ENCODE measurements at regions not wholly inside any gene's neighbourhood (a gene's known extent, or its start where the extent isn't known, plus 50 kb on each side); places are given as distances from the start of the nearest gene placed in this dataset.

DNA sequence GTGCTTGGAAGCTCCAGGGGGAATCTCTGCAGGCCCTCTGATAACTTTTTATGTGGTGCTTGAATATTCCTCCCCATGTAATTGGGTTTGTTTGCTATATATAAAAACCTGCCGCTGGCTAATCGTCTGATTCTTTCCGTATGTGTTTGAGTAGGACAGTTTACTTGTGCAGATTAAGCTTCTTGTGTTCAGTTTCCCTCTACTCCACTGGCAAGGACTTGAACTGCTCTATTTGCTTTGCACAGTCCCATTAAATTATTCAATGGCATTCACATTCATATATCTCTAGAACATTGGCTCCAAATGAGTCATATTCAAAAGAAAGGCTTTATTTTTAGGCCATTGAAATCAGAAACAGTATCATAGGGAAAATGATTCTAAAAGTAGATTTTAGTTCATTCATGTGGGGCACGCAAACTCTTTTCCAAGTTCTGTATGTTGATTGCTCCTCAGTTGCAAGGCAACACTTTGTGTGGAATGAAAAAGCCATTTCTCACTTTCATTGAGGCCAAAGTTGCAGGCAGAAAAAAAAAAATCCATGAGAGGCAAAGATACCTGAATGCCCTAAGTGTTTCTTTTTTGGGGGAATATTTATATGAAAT is 1682.3 kb upstream of the PIK3C3 start:
- Histone ChIP-seq H3K4me3 (ENCODE audit: low read depth in 1 of 3, low read length in 3 of 3) (no peak overlapping the region), H3K27me3 (ENCODE audit: control insufficient read depth in 4 of 4, insufficient read depth in 4 of 4, low read length in 3 of 4) (no peaks in the 10 kb centered on the region), H3K9me3 (ENCODE audit: control insufficient read depth in 4 of 4, low read length in 3 of 4) (no peaks in the 10 kb centered on the region), H3K36me3 (ENCODE audit: control insufficient read depth in 4 of 4, insufficient read depth in 3 of 4, low read depth in 1 of 4, low read length in 3 of 4) (no peaks in the 10 kb centered on the region), H3K27ac (ENCODE audit: low read depth in 1 of 2, low read length in 2 of 2) (no peak overlapping the region), H3K4me1 (ENCODE audit: control insufficient read depth in 4 of 4, insufficient read depth in 4 of 4, low read length in 3 of 4) (no peaks in the 10 kb centered on the region), H3K9ac (ENCODE audit: low read depth in 1 of 2, low read length in 2 of 2) (no peak overlapping the region)
- DNase-seq (ENCODE audit: low spot score), result no peak
- WGBS, result 61% methylated on average over 4 of the region's 4 CpGs
- TF ChIP-seq, protein P1, sequence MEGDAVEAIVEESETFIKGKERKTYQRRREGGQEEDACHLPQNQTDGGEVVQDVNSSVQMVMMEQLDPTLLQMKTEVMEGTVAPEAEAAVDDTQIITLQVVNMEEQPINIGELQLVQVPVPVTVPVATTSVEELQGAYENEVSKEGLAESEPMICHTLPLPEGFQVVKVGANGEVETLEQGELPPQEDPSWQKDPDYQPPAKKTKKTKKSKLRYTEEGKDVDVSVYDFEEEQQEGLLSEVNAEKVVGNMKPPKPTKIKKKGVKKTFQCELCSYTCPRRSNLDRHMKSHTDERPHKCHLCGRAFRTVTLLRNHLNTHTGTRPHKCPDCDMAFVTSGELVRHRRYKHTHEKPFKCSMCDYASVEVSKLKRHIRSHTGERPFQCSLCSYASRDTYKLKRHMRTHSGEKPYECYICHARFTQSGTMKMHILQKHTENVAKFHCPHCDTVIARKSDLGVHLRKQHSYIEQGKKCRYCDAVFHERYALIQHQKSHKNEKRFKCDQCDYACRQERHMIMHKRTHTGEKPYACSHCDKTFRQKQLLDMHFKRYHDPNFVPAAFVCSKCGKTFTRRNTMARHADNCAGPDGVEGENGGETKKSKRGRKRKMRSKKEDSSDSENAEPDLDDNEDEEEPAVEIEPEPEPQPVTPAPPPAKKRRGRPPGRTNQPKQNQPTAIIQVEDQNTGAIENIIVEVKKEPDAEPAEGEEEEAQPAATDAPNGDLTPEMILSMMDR (IDR thresholded peaks at IDR 0.05; ENCODE audit: low read depth, low read length, missing input control), result no peak
- no peak for TF ChIP-seq NR2F2 (IDR thresholded peaks at IDR 0.05)
- TF ChIP-seq TAF1 (conservative IDR thresholded peaks at IDR 0.05), result no peak
- no peak for TF ChIP-seq EGR1 (IDR thresholded peaks at IDR 0.05; ENCODE audit: low read depth in 2 of 2)
- TF ChIP-seq FOXA1 (IDR thresholded peaks at IDR 0.05), result no peak
- no peak for TF ChIP-seq JUND (IDR thresholded peaks at IDR 0.05)
- TF ChIP-seq, protein P2, sequence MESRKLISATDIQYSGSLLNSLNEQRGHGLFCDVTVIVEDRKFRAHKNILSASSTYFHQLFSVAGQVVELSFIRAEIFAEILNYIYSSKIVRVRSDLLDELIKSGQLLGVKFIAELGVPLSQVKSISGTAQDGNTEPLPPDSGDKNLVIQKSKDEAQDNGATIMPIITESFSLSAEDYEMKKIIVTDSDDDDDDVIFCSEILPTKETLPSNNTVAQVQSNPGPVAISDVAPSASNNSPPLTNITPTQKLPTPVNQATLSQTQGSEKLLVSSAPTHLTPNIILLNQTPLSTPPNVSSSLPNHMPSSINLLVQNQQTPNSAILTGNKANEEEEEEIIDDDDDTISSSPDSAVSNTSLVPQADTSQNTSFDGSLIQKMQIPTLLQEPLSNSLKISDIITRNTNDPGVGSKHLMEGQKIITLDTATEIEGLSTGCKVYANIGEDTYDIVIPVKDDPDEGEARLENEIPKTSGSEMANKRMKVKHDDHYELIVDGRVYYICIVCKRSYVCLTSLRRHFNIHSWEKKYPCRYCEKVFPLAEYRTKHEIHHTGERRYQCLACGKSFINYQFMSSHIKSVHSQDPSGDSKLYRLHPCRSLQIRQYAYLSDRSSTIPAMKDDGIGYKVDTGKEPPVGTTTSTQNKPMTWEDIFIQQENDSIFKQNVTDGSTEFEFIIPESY (IDR thresholded peaks at IDR 0.05), result no peak
- no peak for TF ChIP-seq YY1 (IDR thresholded peaks at IDR 0.05)
- TF ChIP-seq, protein P3, sequence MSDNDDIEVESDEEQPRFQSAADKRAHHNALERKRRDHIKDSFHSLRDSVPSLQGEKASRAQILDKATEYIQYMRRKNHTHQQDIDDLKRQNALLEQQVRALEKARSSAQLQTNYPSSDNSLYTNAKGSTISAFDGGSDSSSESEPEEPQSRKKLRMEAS (IDR thresholded peaks at IDR 0.05), result no peak
- no peak for TF ChIP-seq RAD21 (IDR thresholded peaks at IDR 0.05)
- no peak for TF ChIP-seq FOXA2 (IDR thresholded peaks at IDR 0.05)
- TF ChIP-seq HNF4G (IDR thresholded peaks at IDR 0.05), result no peak
- TF ChIP-seq, protein P4, sequence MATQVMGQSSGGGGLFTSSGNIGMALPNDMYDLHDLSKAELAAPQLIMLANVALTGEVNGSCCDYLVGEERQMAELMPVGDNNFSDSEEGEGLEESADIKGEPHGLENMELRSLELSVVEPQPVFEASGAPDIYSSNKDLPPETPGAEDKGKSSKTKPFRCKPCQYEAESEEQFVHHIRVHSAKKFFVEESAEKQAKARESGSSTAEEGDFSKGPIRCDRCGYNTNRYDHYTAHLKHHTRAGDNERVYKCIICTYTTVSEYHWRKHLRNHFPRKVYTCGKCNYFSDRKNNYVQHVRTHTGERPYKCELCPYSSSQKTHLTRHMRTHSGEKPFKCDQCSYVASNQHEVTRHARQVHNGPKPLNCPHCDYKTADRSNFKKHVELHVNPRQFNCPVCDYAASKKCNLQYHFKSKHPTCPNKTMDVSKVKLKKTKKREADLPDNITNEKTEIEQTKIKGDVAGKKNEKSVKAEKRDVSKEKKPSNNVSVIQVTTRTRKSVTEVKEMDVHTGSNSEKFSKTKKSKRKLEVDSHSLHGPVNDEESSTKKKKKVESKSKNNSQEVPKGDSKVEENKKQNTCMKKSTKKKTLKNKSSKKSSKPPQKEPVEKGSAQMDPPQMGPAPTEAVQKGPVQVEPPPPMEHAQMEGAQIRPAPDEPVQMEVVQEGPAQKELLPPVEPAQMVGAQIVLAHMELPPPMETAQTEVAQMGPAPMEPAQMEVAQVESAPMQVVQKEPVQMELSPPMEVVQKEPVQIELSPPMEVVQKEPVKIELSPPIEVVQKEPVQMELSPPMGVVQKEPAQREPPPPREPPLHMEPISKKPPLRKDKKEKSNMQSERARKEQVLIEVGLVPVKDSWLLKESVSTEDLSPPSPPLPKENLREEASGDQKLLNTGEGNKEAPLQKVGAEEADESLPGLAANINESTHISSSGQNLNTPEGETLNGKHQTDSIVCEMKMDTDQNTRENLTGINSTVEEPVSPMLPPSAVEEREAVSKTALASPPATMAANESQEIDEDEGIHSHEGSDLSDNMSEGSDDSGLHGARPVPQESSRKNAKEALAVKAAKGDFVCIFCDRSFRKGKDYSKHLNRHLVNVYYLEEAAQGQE (IDR thresholded peaks at IDR 0.05), result no peak

DNA sequence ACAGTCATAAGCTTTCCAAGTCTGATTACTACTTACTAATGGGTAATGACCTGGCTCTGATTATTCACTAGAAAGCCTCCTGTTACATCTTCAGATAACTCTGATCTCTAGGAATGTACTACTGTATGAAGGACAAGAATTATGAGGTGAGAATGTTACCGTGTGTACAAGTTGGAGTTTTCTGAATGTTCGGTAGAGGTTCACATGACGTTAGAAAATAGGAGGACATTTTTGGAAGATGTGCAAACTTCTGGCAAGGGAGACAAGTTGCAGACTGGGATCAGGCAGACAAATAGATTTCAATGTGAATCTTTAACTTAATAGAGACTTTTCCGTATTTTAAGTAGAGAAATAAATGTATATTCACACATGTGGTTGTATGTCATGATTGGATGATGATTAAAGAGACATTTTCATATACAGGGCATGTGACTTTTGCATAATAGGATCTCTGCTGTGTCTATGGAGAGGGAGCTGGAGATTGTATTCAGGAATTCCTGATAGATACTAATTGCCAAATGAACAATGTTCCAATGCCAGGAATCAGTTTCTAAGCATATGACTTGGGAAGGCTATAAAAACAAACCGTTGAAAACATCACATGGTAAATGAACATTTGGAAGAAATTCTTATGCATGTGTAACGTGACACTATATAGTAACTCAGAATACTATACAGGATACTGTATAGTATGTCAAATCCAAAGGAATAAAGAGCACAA is 1695.8 kb upstream of the PIK3C3 start:
- 71% methylated on average over 6 of the region's 6 CpGs for WGBS
- DNase-seq (ENCODE audit: low spot score), result no peak
- TF ChIP-seq NR2F2 (IDR thresholded peaks at IDR 0.05) (no peak), HNF4G (IDR thresholded peaks at IDR 0.05) (no peak), TAF1 (conservative IDR thresholded peaks at IDR 0.05) (no peak), SP1 (IDR thresholded peaks at IDR 0.05) (no peak), FOXA1 (IDR thresholded peaks at IDR 0.05) (no peak), RXRA (IDR thresholded peaks at IDR 0.05) (no peak), YY1 (IDR thresholded peaks at IDR 0.05) (no peak), GABPA (IDR thresholded peaks at IDR 0.05 in 1 of 2, conservative IDR thresholded peaks at IDR 0.05 in 1 of 2) (no peak)
- TF ChIP-seq, protein P3 (IDR thresholded peaks at IDR 0.05), result no peak
- TF ChIP-seq, protein P5, sequence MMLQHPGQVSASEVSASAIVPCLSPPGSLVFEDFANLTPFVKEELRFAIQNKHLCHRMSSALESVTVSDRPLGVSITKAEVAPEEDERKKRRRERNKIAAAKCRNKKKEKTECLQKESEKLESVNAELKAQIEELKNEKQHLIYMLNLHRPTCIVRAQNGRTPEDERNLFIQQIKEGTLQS (IDR thresholded peaks at IDR 0.05), result no peak
- TF ChIP-seq, protein P2 (IDR thresholded peaks at IDR 0.05), result no peak

More for the DNA sequence above, 1695.8 kb upstream of the PIK3C3 start:
- H3K9ac ChIP-seq (ENCODE audit: low read depth in 1 of 2, low read length in 2 of 2), result no peak overlapping the region
- no peaks in the 10 kb centered on the region for H3K36me3 ChIP-seq (ENCODE audit: control insufficient read depth in 4 of 4, insufficient read depth in 3 of 4, low read depth in 1 of 4, low read length in 3 of 4)
- H3K27ac ChIP-seq (ENCODE audit: low read depth in 1 of 2, low read length in 2 of 2), result no peak overlapping the region
- no peaks in the 10 kb centered on the region for H3K27me3 ChIP-seq (ENCODE audit: control insufficient read depth in 4 of 4, insufficient read depth in 4 of 4, low read length in 3 of 4)
- no peak overlapping the region for H3K4me3 ChIP-seq (ENCODE audit: low read depth in 1 of 3, low read length in 3 of 3)
- H3K4me1 ChIP-seq (ENCODE audit: control insufficient read depth in 4 of 4, insufficient read depth in 4 of 4, low read length in 3 of 4), result no peaks in the 10 kb centered on the region
- no peaks in the 10 kb centered on the region for H3K9me3 ChIP-seq (ENCODE audit: control insufficient read depth in 4 of 4, low read length in 3 of 4)

All from liver (tissue), 8 donors.